OCI-LY3 (cell line): ENCODE measurements at regions not wholly inside any gene's neighbourhood (a gene's known extent, or its start where the extent isn't known, plus 50 kb on each side); places are given as distances from the start of the nearest gene placed in this dataset.
"Not testable (repeated sequence)": the region's sequence is repeated elsewhere in the genome, so short reads cannot be mapped to it uniquely, and the experiment has no call there.

Source experiments
- H2AFZ ChIP-seq: fragments of 200-600, 300-600 bp; shearing (Covaris generic); 2 replicates; pipeline ENCODE4 v1.6.0; 2014; ENCODE audit warnings: antibody characterized with exemption, low read depth, low read length
- H3K27ac ChIP-seq: fragments of 200-600, 300-600 bp; sonication (generic); 2 replicates; pipeline ENCODE4 v1.5.1; 2014; ENCODE audit warnings: mild to moderate bottlenecking, low read length, moderate library complexity, mixed read lengths
- H3K27me3 ChIP-seq: fragments of 200-600, 300-600 bp; sonication (generic); 2 replicates; pipeline ENCODE4 v1.6.1; 2014; ENCODE audit warnings: low read depth, low read length, mixed read lengths
- H3K36me3 ChIP-seq: fragments of 200-600, 300-600 bp; sonication (generic); replicated peaks from 2 replicates; pipeline ENCODE3; 2014; ENCODE audit warnings: low read depth, low read length, mixed read lengths
- H3K4me1 ChIP-seq: fragments of 300-600, 200-600 bp; sonication (generic); 2 replicates; pipeline ENCODE4 v1.6.1; 2014; ENCODE audit warnings: low read length, mixed read lengths
- H3K4me2 ChIP-seq: fragments of 200-600, 300-600 bp; sonication (generic); 2 replicates; pipeline ENCODE4 v1.6.1; 2014; ENCODE audit warnings: low read length, mixed read lengths
- H3K4me3 ChIP-seq: fragments of 300-600, 200-600 bp; sonication (generic); 2 replicates; pipeline ENCODE4 v1.5.1; 2014; ENCODE audit warnings: antibody characterized with exemption, mild to moderate bottlenecking, low read length, moderate library complexity
- H3K79me2 ChIP-seq: fragments of 300-600, 200-600 bp; shearing (Covaris generic); 2 replicates; pipeline ENCODE4 v1.6.1; 2014; ENCODE audit warnings: mild to moderate bottlenecking, low read length, mixed read lengths
- H3K9ac ChIP-seq: fragments of 300-600, 200-600 bp; shearing (Covaris generic); 2 replicates; pipeline ENCODE4 v1.6.0; 2014; ENCODE audit warnings: mild to moderate bottlenecking, low read length, moderate library complexity
- H3K9me3 ChIP-seq: fragments of 200-600, 300-600 bp; shearing (Covaris generic); 2 replicates; pipeline ENCODE4 v1.6.1; 2014; ENCODE audit warnings: low read length, mixed read lengths; ENCODE audit not compliant: insufficient read depth
- H4K20me1 ChIP-seq: fragments of 200-600, 300-600 bp; sonication (generic); 2 replicates; pipeline ENCODE4 v1.6.1; 2016; ENCODE audit warnings: low read length, mixed read lengths; ENCODE audit not compliant: insufficient read depth
- EZH2phosphoT487 ChIP-seq: fragments of 200-600 bp; shearing (Covaris generic); IDR thresholded peaks from 2 replicates; pipeline ENCODE4 v1.6.1; 2018; ENCODE audit warnings: antibody characterized with exemption, mixed run types, low read depth
- TF ChIP-seq, protein P1 (sequence below): fragments of 200-600, 300-600 bp; sonication (generic); IDR thresholded peaks from 2 replicates; pipeline ENCODE4 v1.5.1; 2014; ENCODE audit warnings: antibody characterized with exemption, low read length, low read depth

GRCh38 chr2:176577054-176577453 lies 307.8 kb downstream of the MTX2 start:
- Histone ChIP-seq H3K4me1 (no peaks in the 10 kb centered on the region), H3K27ac (no peak overlapping the region), H3K9me3 (no peaks in the 10 kb centered on the region), H3K4me2 (no peak overlapping the region), H3K27me3 (no peaks in the 10 kb centered on the region), H3K9ac (no peak overlapping the region), H4K20me1 (no peaks in the 10 kb centered on the region), H3K79me2 (no peaks in the 10 kb centered on the region), H3K4me3 (no peak overlapping the region), H3K36me3 (no peaks in the 10 kb centered on the region), H2AFZ (no peak overlapping the region)
- TF ChIP-seq EZH2phosphoT487, result no peak
- TF ChIP-seq, protein P1, sequence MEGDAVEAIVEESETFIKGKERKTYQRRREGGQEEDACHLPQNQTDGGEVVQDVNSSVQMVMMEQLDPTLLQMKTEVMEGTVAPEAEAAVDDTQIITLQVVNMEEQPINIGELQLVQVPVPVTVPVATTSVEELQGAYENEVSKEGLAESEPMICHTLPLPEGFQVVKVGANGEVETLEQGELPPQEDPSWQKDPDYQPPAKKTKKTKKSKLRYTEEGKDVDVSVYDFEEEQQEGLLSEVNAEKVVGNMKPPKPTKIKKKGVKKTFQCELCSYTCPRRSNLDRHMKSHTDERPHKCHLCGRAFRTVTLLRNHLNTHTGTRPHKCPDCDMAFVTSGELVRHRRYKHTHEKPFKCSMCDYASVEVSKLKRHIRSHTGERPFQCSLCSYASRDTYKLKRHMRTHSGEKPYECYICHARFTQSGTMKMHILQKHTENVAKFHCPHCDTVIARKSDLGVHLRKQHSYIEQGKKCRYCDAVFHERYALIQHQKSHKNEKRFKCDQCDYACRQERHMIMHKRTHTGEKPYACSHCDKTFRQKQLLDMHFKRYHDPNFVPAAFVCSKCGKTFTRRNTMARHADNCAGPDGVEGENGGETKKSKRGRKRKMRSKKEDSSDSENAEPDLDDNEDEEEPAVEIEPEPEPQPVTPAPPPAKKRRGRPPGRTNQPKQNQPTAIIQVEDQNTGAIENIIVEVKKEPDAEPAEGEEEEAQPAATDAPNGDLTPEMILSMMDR, result no peak

DNA sequence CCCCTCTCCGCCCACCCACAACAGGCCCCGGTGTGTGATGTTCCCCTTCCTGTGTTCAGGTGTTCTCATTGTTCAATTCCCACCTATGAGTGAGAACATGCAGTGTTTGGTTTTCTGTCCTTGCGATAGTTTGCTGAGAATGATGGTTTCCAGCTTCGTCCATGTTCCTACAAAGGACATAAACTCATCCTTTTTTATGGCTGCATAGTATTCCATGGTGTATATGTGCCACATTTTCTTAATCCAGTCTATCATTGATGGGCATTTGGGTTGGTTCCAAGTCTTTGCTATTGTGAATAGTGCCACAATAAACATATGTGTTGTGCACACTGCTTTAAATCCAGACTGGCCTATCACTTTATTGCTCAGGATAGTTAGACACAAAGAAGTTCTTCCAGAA lies 309.1 kb downstream of the MTX2 start:
- H3K27me3 ChIP-seq, H3K4me2 ChIP-seq, H2AFZ ChIP-seq, H3K4me3 ChIP-seq, H3K79me2 ChIP-seq, H3K9me3 ChIP-seq, H3K4me1 ChIP-seq, H3K27ac ChIP-seq, H3K9ac ChIP-seq, H3K36me3 ChIP-seq, H4K20me1 ChIP-seq: not testable (repeated sequence)

- H3K27ac ChIP-seq, result no peak overlapping the region
- H3K9me3 ChIP-seq, result no peaks in the 10 kb centered on the region
- H3K4me3 ChIP-seq, result no peak overlapping the region
- H4K20me1 ChIP-seq, result no peaks in the 10 kb centered on the region
- no peaks in the 10 kb centered on the region for H3K4me1 ChIP-seq
- no peaks in the 10 kb centered on the region for H3K79me2 ChIP-seq
- H3K36me3 ChIP-seq, result no peaks in the 10 kb centered on the region
- TF ChIP-seq, protein P1, result no peak
- TF ChIP-seq EZH2phosphoT487, result no peak
- H3K9ac ChIP-seq, result no peak overlapping the region
- no peaks in the 10 kb centered on the region for H3K27me3 ChIP-seq
- no peak overlapping the region for H2AFZ ChIP-seq
- H3K4me2 ChIP-seq, result no peak overlapping the region
Observed at GRCh38 chr2:176579608-176580007, 310.4 kb downstream of the MTX2 start.

DNA sequence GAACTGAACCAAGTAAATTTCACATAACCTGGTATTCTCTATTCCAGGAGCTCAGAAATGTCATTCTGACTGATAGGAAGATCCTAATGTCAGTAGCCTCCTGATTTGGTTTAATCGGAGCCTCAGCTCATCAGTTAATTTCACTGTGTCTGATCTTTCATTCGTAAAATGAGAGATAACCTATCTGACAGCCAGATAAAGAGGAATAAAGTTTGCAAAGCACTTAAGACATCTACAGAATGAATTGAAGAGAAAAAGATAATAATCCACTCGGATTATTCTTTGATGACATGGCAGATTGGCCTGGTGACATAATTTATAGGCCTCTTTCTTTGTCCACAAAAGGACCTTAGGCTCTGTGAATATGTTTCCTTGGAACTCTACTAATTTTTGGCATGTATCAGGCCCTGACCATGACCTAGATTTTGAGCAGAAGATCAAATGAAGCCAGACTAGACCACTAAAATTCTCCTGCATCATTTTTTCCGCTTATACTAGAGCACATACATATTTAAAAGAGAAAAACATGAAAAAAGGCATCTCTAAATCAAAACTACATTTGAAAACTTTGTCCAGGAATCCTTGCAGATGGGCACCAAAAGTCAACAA lies 312.4 kb downstream of the MTX2 start:
- Histone ChIP-seq H3K4me2 (no peak overlapping the region), H3K9ac (no peak overlapping the region), H3K36me3 (no peaks in the 10 kb centered on the region), H3K4me1 (no peaks in the 10 kb centered on the region), H3K4me3 (no peak overlapping the region), H3K27ac (no peak overlapping the region), H3K9me3 (no peaks in the 10 kb centered on the region), H4K20me1 (no peaks in the 10 kb centered on the region), H2AFZ (no peak overlapping the region), H3K79me2 (no peaks in the 10 kb centered on the region), H3K27me3 (no peaks in the 10 kb centered on the region)
- TF ChIP-seq EZH2phosphoT487, result no peak
- TF ChIP-seq, protein P1, result no peak
